BJ (cell line): ENCODE measurements at regions not wholly inside any gene's neighbourhood (a gene's known extent, or its start where the extent isn't known, plus 50 kb on each side); places are given as distances from the start of the nearest gene placed in this dataset.
"Not testable (repeated sequence)": the region's sequence is repeated elsewhere in the genome, so short reads cannot be mapped to it uniquely, and the experiment has no call there.

Experiments
- CTCF ChIA-PET: fragments of 350-600 bp; formaldehyde crosslinking; extraction: SDS; loops from one replicate; lab custom pipeline; 2021; ENCODE audit warnings: antibody characterized with exemption, inconsistent platforms; lab: Yijun Ruan, JAX
- POLR2A ChIA-PET: fragments of 300-600 bp; sonication (Branson Sonifier 250); formaldehyde crosslinking; extraction: SDS; loops from one replicate; lab custom pipeline; 2021; ENCODE audit warnings: antibody characterized with exemption; lab: Charles Lee
- DNase-seq: peaks from one replicate; pipeline ENCODE4 v3.0.0-alpha.2; 2011; ENCODE audit warnings: low read depth
- H3K27me3 ChIP-seq: 2 replicates; pipeline ENCODE4 v1.6.0; 2011; ENCODE audit warnings: low read length; ENCODE audit not compliant: control insufficient read depth, insufficient read depth
- H3K36me3 ChIP-seq: 2 replicates; pipeline ENCODE4 v1.5.1; 2011; ENCODE audit warnings: low read length; ENCODE audit not compliant: control insufficient read depth, insufficient read depth
- H3K4me3 ChIP-seq: 2 replicates; pipeline ENCODE4 v1.5.1; 2011; ENCODE audit warnings: low read depth, mild to moderate bottlenecking, control low read depth, low read length
- CTCF ChIP-seq: IDR thresholded peaks from 2 replicates; pipeline ENCODE4 v1.5.1; 2011; ENCODE audit warnings: low read depth, mild to moderate bottlenecking, control low read depth, inconsistent platforms, low read length, moderate library complexity; ENCODE audit not compliant: insufficient read depth

DNA sequence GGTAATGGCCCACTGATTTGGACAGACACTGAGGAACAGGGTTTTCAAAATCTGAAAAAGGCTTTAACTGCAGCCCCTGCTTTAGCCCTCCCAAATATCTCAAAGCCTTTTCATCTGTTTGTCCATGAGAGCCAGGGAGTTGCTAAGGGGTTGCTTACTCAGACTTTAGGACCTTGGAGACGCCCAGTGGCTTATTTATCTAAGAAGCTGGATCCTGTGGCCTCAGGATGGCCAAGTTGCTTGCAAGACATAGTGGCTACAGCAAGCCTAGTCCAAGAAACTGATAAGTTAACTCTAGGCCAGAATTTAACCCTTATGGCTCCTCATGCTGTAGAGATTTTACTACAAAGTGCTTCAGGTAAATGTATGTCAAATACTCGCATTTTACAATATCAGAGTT is 924.8 kb upstream of the AMELY start:
- no peak overlapping the region for H3K4me3 ChIP-seq
- no peaks in the 10 kb centered on the region for H3K27me3 ChIP-seq
- DNase-seq = no peak
- H3K36me3 ChIP-seq = no peaks in the 10 kb centered on the region
- ChIA-PET POLR2A (no interaction called here), CTCF (no interaction called here)
- TF ChIP-seq CTCF = no peak

GRCh38 chrY:7835416-7835815 is 923.9 kb upstream of the AMELY start:
- no peak for TF ChIP-seq CTCF
- H3K4me3 ChIP-seq = no peak overlapping the region
- DNase-seq = no peak
- ChIA-PET POLR2A (no interaction called here), CTCF (interaction anchor here (0.6 kb wide), 1 partner anchor 157 kb away, joined by 3 read pairs; no protein-coding TSS in a partner anchor)
- H3K36me3 ChIP-seq = no peaks in the 10 kb centered on the region
- no peaks in the 10 kb centered on the region for H3K27me3 ChIP-seq

- TF ChIP-seq CTCF = no peak
- Histone ChIP-seq H3K4me3 (no peak overlapping the region), H3K27me3 (no peaks in the 10 kb centered on the region), H3K36me3 (no peaks in the 10 kb centered on the region)
- CTCF ChIA-PET = no interaction called here
- DNase-seq = no peak
- POLR2A ChIA-PET = no interaction called here
Observed at GRCh38 chrY:7834284-7834683, 922.7 kb upstream of the AMELY start.

- CTCF ChIA-PET, DNase-seq: not testable (repeated sequence)
Observed at GRCh38 chrY:7830881-7831280, 919.3 kb upstream of the AMELY start.

DNA sequence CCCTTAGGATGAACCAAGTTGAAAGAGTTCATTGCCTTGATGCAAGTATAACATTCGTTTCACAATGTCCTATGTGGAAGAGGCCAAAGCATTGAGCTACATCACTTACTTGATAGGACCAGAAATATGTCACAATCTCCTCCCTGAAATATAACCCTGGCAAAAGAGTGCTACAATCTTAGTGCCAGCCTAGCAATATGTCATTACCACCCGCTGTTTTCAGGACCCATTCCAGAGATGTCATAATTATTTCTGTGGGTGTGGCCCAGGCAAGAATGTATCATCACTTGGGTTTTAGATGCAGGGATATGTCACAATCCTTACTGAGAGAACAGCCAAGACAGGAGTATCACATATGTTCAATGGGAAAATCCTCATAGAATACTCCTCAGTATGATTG is 915.0 kb upstream of the AMELY start:
- ChIA-PET CTCF (no interaction called here), POLR2A (no interaction called here)
- H3K27me3 ChIP-seq = no peaks in the 10 kb centered on the region
- no peak overlapping the region for H3K4me3 ChIP-seq
- no peak for TF ChIP-seq CTCF
- H3K36me3 ChIP-seq = no peaks in the 10 kb centered on the region
- no peak for DNase-seq

More at GRCh38 chrY:7830881-7831280, 919.3 kb upstream of the AMELY start:
- H3K27me3 ChIP-seq, POLR2A ChIA-PET, H3K4me3 ChIP-seq, H3K36me3 ChIP-seq: not testable (repeated sequence)

GRCh38 chrY:7825874-7826273 is 914.3 kb upstream of the AMELY start:
- TF ChIP-seq CTCF = no peak
- ChIA-PET POLR2A (no interaction called here), CTCF (no interaction called here)
- no peaks in the 10 kb centered on the region for H3K27me3 ChIP-seq
- no peaks in the 10 kb centered on the region for H3K36me3 ChIP-seq
- no peak overlapping the region for H3K4me3 ChIP-seq
- no peak for DNase-seq
